Caco-2 (cell line): ENCODE measurements at regions not wholly inside any gene's neighbourhood (a gene's known extent, or its start where the extent isn't known, plus 50 kb on each side); places are given as distances from the start of the nearest gene placed in this dataset.
"Not testable (repeated sequence)": the region's sequence is repeated elsewhere in the genome, so short reads cannot be mapped to it uniquely, and the experiment has no call there.

Experiments
- BruUV-seq: library from RNA; stranded (reverse); fragments of 400-500 nt; replicated peaks from 2 replicates; lab custom pipeline; 2021; lab: Mats Ljungman, UMichigan
- CTCF ChIA-PET: fragments of 300-600 bp; sonication (Branson Sonifier 250); formaldehyde crosslinking; loops from one replicate; lab custom pipeline; 2022; ENCODE audit warnings: antibody characterized with exemption; lab: Charles Lee
- POLR2A ChIA-PET: fragments of 300-600 bp; sonication (Branson Sonifier 250); formaldehyde crosslinking; loops from one replicate; lab custom pipeline; 2022; ENCODE audit warnings: antibody characterized with exemption; lab: Charles Lee
- DNase-seq, 2 experiments: peaks; one replicate each; pipeline versions ENCODE4 v3.0.0 to v3.0.0-alpha.2; 2020 to 2022
- H3K27me3 ChIP-seq: replicated peaks from 2 replicates; pipeline ENCODE4 v1.6.0; 2011; ENCODE audit warnings: low read length; ENCODE audit not compliant: control insufficient read depth, insufficient read depth
- H3K36me3 ChIP-seq: 2 replicates; pipeline ENCODE4 v1.5.1; 2011; ENCODE audit warnings: low read length; ENCODE audit not compliant: control insufficient read depth, insufficient read depth
- H3K4me1 ChIP-seq: fragments of 250-450 bp; sonication (Bioruptor Pico); 2 replicates; pipeline ENCODE4 v1.5.1; 2020; ENCODE audit warnings: mild to moderate bottlenecking
- H3K4me3 ChIP-seq: 2 replicates; pipeline ENCODE4 v1.5.1; 2011; ENCODE audit warnings: low read depth, mild to moderate bottlenecking, control low read depth, low read length
- H3K9me3 ChIP-seq: fragments of 250-450 bp; sonication (Bioruptor Pico); 2 replicates; pipeline ENCODE4 v1.5.1; 2020; ENCODE audit warnings: mild to moderate bottlenecking, moderate library complexity
- H3K27ac Mint-ChIP-seq: one replicate; pipeline ENCODE4 v1.8.0; 2022; ENCODE audit warnings: mixed read lengths; ENCODE audit not compliant: unreplicated experiment
- H3K27me3 Mint-ChIP-seq: one replicate; pipeline ENCODE4 v1.8.0; 2022; ENCODE audit warnings: mixed read lengths; ENCODE audit not compliant: insufficient read depth, unreplicated experiment
- H3K36me3 Mint-ChIP-seq: one replicate; pipeline ENCODE4 v1.8.0; 2022; ENCODE audit warnings: mild to moderate bottlenecking, mixed read lengths; ENCODE audit not compliant: insufficient read depth, unreplicated experiment
- H3K4me1 Mint-ChIP-seq: one replicate; pipeline ENCODE4 v1.8.0; 2022; ENCODE audit warnings: low read depth, mixed read lengths; ENCODE audit not compliant: unreplicated experiment
- H3K4me3 Mint-ChIP-seq: one replicate; pipeline ENCODE4 v1.8.0; 2022; ENCODE audit warnings: mild to moderate bottlenecking, moderate library complexity, mixed read lengths; ENCODE audit not compliant: unreplicated experiment
- H3K9me3 Mint-ChIP-seq: one replicate; pipeline ENCODE4 v1.8.0; 2022; ENCODE audit warnings: mixed read lengths; ENCODE audit not compliant: unreplicated experiment
- CTCF ChIP-seq, 2 experiments: fragments of 200-600 bp in 1 of 2; IDR thresholded peaks; 1 replicate in 1 of 2; 2 replicates in 1 of 2; pipeline versions ENCODE4 v1.5.1 to v1.8.0; 2011 to 2022; ENCODE audit warnings: antibody characterized with exemption in 1 of 2, control low read depth in 1 of 2, inconsistent platforms in 1 of 2, low read depth in 1 of 2, low read length in 1 of 2, mild to moderate bottlenecking in 1 of 2, moderate library complexity in 1 of 2; ENCODE audit not compliant: insufficient read depth in 1 of 2, severe bottlenecking in 1 of 2, unreplicated experiment in 1 of 2
- intact Hi-C: fragments of 100-400 bp; cut with micrococcal nuclease; formaldehyde crosslinking; loops from one replicate; pipeline ENCODE4 v1.10.0; 2022; ENCODE audit not compliant: unreplicated experiment

DNA sequence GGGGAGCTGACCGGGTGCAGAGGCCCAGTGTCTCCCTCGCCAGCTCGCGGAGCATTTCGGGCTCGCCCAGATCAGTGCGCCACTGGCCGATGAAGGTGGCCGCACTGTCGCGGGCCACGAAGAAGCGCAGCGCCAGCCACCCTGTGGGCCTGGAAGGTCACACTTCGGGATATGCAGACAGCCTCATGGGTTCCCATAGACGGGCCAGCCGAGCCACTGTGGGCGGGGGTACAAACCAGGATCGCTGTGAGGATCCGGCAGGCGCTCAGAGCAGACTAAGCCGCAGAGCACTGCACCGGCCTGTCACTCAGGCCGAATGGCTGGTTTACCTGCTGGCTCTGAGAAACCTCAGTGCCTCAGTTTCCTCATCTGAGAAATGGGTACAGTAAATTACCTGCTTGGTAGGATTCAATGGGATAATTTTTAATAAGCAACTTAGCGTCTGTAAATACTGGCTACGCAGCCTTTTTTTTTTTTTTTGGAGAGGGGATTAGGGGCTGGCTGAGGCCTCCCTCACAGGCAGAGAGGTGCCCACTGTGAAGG is 64.0 kb upstream of the IGFBPL1 start:
- intact Hi-C loops, result no loop called here
- H3K4me1 Mint-ChIP-seq, result no peaks in the 10 kb centered on the region
- no peak overlapping the region for H3K27ac Mint-ChIP-seq
- Histone ChIP-seq H3K9me3 (no peaks in the 10 kb centered on the region), H3K27me3 (no peaks in the 10 kb centered on the region), H3K4me1 (no peaks in the 10 kb centered on the region), H3K4me3 (no peak overlapping the region), H3K36me3 (no peaks in the 10 kb centered on the region)
- DNase-seq, result no peak
- TF ChIP-seq CTCF (IDR thresholded peaks at IDR 0.05; ENCODE audit: insufficient read depth in 1 of 2, low read depth in 1 of 2, low read length in 1 of 2, severe bottlenecking in 1 of 2, unreplicated experiment in 1 of 2), result no peak
- BruUV-seq, result no TSS peak
- ChIA-PET CTCF (no interaction called here), POLR2A (no interaction called here)
- H3K9me3 Mint-ChIP-seq, result no peaks in the 10 kb centered on the region
- H3K36me3 Mint-ChIP-seq, result no peaks in the 10 kb centered on the region
- H3K27me3 Mint-ChIP-seq, result no peaks in the 10 kb centered on the region
- no peak overlapping the region for H3K4me3 Mint-ChIP-seq

DNA sequence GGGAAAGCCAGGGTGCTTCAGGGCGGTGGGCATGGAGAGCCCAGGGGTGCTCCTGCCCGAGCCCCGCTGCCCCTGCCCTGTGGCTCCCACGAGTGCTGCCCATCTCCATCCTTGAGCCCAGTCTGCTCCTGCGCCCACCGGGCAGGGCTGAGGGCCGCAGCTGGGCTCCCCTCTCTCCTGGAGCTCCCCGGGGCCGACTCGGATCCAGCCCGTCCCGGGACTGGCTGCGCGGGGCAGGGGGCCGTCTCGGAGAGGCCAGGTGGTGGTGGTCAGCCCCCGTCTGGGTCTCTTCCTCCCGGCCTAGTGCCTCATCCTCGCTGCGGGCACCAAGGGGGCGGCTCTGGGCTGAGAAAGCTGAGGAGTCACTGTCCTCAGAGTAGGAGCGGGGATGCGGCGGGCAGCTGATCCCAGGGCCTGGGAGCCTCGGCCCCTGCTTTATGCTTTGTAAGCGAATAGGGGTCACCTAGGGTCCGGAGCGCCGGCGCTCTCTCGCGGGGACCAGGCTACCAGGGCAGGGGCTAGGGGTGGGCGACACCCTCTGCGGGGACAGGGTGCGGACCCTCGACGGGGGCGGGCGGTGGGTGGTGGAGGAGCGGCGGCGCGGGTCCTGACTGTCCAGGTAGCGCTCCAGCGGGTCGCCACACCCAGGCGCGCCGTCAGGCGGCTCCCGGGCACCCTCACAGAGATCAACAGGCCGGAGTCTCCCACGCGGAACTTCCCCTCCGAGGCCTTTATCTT is 63.3 kb upstream of the IGFBPL1 start:
- BruUV-seq, H3K4me3 ChIP-seq, H3K4me1 Mint-ChIP-seq, H3K27me3 Mint-ChIP-seq, H3K27ac Mint-ChIP-seq, POLR2A ChIA-PET, H3K36me3 Mint-ChIP-seq, H3K27me3 ChIP-seq, H3K36me3 ChIP-seq, H3K9me3 Mint-ChIP-seq, H3K4me3 Mint-ChIP-seq, H3K4me1 ChIP-seq, CTCF ChIA-PET, H3K9me3 ChIP-seq, intact Hi-C loops, DNase-seq: not testable (repeated sequence)

DNA sequence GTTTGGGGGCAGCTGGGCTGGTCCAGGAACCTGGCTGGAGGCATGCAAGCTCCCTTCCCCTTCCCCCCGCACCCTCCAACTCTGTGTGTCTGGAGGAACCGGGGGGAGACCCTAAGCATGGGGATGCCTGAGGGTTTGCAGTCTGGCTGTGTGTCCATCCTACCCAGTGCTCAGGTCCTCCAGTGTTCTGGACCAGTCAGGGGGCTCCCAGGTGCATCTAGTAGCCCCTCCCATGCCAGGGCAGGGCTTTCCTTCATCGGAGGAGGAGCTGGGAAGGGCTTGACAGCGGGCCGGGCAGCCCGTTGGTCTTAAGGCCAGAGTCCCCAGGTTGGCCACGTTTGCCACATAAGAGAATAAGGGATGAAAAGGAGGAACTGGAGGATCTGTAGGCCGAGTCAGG is 62.6 kb upstream of the IGFBPL1 start:
- Histone ChIP-seq H3K9me3 (no peaks in the 10 kb centered on the region), H3K4me1 (no peaks in the 10 kb centered on the region), H3K4me3 (no peak overlapping the region), H3K27me3 (no peaks in the 10 kb centered on the region), H3K36me3 (no peaks in the 10 kb centered on the region)
- Mint-ChIP-seq H3K27ac (no peak overlapping the region), H3K9me3 (no peaks in the 10 kb centered on the region), H3K27me3 (no peaks in the 10 kb centered on the region), H3K4me3 (no peak overlapping the region), H3K4me1 (no peaks in the 10 kb centered on the region), H3K36me3 (no peaks in the 10 kb centered on the region)
- POLR2A ChIA-PET, result no interaction called here
- CTCF ChIA-PET, result no interaction called here
- intact Hi-C loops, result no loop called here
- no TSS peak for BruUV-seq
- no peak for TF ChIP-seq CTCF (IDR thresholded peaks at IDR 0.05; ENCODE audit: insufficient read depth in 1 of 2, low read depth in 1 of 2, low read length in 1 of 2, severe bottlenecking in 1 of 2, unreplicated experiment in 1 of 2)
- no peak for DNase-seq
